Epithelial cell of esophagus (primary cell): ENCODE measurements at regions not wholly inside any gene's neighbourhood (a gene's known extent, or its start where the extent isn't known, plus 50 kb on each side); places are given as distances from the start of the nearest gene placed in this dataset.
"Not testable (repeated sequence)": the region's sequence is repeated elsewhere in the genome, so short reads cannot be mapped to it uniquely, and the experiment has no call there.

Source experiments
- DNase-seq: peaks from one replicate; pipeline ENCODE4 v3.0.0; 2010; ENCODE audit warnings: low read depth
- H3K4me3 ChIP-seq: 2 replicates; pipeline ENCODE4 v1.5.1; 2011; ENCODE audit warnings: mild to moderate bottlenecking, low read length, control low read depth
- CTCF ChIP-seq: IDR thresholded peaks from 2 replicates; pipeline ENCODE4 v1.5.1; 2011; ENCODE audit warnings: low read depth, mild to moderate bottlenecking, low read length, control low read depth, inconsistent platforms; ENCODE audit not compliant: insufficient read depth; ENCODE audit errors: missing control alignments

DNA sequence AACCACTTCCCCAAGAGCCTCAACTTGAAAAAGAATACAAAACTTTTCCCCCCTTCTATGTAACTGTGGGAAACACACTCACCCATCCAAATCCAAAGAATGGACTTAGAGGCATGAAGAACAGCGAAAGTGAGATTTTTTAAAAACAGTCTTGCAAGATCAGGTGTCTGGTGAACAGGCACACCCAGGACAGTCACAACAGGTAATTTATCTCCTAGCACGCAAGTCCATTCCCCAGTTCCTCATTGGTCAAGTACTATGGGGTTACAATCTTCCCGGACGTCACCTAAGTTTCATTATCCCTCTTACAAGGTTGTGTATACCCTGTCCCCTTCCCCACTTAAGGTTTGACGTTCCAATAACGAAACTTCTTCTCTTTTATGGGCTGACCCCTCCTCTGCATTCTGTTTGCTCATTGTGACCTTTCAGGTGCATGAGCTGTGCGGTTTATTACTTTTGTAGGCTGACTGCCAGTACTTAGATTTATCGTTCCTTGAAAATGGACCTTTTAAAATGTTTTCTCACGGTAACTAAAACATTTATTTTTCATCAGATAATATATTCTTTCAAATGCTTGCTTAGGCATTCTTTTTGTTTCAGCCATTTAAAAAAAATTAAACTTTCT, 1401.9 kb downstream of the FAM181B start:
- no peak overlapping the region for H3K4me3 ChIP-seq
- TF ChIP-seq CTCF = no peak
- no peak for DNase-seq

- TF ChIP-seq CTCF = no peak
- H3K4me3 ChIP-seq = no peak overlapping the region
- no peak for DNase-seq
Observed at GRCh38 chr11:81331088-81331487, 1402.6 kb downstream of the FAM181B start.

DNA sequence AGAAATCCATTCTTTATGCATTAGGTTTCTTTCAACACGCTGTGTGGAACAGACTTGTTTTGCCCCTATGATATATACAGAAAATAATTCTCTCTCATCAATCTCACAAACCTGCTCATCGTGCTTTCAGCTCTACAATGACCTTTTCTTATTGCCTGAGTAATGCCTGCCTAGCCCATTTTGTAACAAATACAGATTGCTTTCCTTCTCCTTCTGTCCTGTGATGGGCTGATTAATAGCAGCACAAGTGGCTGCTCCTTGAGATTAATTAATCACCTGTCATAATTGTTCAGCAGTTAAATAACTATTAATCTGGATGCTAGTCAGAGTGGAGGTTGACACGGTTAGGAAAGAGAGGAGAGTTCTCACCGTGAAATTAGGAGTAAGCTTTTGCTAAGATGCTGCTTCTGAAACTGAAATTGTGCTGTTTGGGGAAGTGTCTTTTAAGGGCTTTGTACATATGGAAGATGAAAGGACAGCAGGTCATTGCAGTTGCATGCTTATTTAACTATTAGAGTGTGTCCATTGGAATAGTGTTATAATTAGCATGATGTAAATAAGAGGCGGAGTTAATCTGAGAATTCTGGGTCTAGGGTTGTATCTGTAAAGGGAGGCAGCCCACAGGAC, 1430.5 kb downstream of the FAM181B start:
- TF ChIP-seq CTCF = no peak
- no peak overlapping the region for H3K4me3 ChIP-seq
- no peak for DNase-seq

- H3K4me3 ChIP-seq = no peak overlapping the region
- TF ChIP-seq CTCF = no peak
- DNase-seq = no peak
Observed at GRCh38 chr11:81301166-81301830, 1432.4 kb downstream of the FAM181B start.

GRCh38 chr11:81286959-81287358, 1446.7 kb downstream of the FAM181B start:
- no peak for DNase-seq
- H3K4me3 ChIP-seq = no peak overlapping the region

GRCh38 chr11:81286550-81286949, 1447.1 kb downstream of the FAM181B start:
- H3K4me3 ChIP-seq = no peak overlapping the region
- DNase-seq = no peak
- no peak for TF ChIP-seq CTCF

More at GRCh38 chr11:81286959-81287358, 1446.7 kb downstream of the FAM181B start:
- no peak for TF ChIP-seq CTCF

- not testable (repeated sequence) for DNase-seq, H3K4me3 ChIP-seq
Observed at GRCh38 chr11:81280228-81280627, 1453.4 kb downstream of the FAM181B start.
